ENCODE measurements at regions not wholly inside any gene's neighbourhood (a gene's known extent, or its start where the extent isn't known, plus 50 kb on each side); places are given as distances from the start of the nearest gene placed in this dataset.

DNA sequence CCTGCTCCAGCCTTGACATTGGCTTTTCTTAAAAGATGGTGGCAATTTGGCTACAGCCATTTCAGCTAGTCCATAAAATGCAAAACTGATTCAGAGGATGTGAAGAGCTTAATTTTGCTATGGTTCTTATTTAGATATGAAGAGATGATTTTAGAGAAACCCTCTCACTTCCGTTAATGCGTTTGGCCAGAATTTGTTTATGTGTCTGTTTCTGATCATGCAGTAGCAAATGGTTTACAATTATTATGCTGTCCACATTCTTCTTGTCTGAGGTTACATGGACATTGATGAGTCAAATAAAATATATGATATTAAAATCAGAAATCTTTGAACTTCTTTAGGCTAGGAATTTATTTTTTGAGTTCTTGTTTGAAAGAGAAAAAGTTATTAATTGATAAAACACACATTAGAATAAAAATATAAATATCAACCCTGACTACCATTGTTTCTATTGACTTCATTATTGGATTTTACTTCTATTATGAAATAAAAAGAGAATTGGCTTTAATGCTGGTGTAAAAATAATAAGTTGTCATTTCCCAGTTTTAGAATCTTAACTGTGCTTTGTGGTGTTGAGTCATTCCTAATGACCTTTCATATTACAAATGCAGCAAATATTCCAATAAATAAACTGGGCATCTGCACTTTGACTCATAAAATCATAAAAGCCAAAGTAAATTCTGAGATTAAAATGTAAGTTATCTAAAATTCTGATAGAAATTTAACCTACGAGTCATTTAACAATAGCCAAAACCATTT lies 1286.0 kb upstream of the GJE1 start:
- Histone ChIP-seq H3K36me3 (no peaks in the 10 kb centered on the region), H3K4me3 (no peak overlapping the region), H3K27me3 (ENCODE audit: low read depth) (no peaks in the 10 kb centered on the region), H3K9me3 (no peaks in the 10 kb centered on the region), H3K27ac (no peak overlapping the region), H3K4me1 (no peaks in the 10 kb centered on the region)
- ATAC-seq = no peak
- DNase-seq = no peak
- TF ChIP-seq, protein P1, sequence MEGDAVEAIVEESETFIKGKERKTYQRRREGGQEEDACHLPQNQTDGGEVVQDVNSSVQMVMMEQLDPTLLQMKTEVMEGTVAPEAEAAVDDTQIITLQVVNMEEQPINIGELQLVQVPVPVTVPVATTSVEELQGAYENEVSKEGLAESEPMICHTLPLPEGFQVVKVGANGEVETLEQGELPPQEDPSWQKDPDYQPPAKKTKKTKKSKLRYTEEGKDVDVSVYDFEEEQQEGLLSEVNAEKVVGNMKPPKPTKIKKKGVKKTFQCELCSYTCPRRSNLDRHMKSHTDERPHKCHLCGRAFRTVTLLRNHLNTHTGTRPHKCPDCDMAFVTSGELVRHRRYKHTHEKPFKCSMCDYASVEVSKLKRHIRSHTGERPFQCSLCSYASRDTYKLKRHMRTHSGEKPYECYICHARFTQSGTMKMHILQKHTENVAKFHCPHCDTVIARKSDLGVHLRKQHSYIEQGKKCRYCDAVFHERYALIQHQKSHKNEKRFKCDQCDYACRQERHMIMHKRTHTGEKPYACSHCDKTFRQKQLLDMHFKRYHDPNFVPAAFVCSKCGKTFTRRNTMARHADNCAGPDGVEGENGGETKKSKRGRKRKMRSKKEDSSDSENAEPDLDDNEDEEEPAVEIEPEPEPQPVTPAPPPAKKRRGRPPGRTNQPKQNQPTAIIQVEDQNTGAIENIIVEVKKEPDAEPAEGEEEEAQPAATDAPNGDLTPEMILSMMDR (IDR thresholded peaks at IDR 0.05) = no peak
- intact Hi-C loops (cut with DNase I) = no loop called here

DNA sequence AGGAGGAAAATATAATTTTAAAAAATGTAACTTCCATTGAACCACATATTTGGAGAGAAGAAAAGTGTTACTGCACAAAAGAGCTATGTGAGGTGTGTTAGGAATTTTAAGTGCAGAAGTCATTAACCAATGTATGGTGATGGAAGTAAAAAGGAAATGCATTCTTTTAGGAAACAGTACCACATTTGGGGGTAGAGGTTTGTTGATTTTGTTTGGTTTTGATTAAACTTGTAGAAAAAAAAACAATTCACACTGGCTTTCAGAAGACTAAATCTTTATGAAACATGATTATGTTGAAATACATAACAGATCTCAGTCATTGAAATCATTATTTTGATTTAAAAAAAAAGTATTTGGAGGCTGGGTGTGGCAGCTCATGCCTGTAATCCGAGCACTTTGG lies 1287.0 kb upstream of the GJE1 start:
- no peaks in the 10 kb centered on the region for H3K9me3 ChIP-seq
- H3K4me3 ChIP-seq = no peak overlapping the region
- DNase-seq (no peak), ATAC-seq (no peak)
- no peaks in the 10 kb centered on the region for H3K4me1 ChIP-seq
- H3K27me3 ChIP-seq (ENCODE audit: low read depth) = no peaks in the 10 kb centered on the region
- intact Hi-C loops (cut with DNase I) = no loop called here
- H3K36me3 ChIP-seq = no peaks in the 10 kb centered on the region
- no peak overlapping the region for H3K27ac ChIP-seq
- TF ChIP-seq, protein P1 (IDR thresholded peaks at IDR 0.05) = no peak

DNA sequence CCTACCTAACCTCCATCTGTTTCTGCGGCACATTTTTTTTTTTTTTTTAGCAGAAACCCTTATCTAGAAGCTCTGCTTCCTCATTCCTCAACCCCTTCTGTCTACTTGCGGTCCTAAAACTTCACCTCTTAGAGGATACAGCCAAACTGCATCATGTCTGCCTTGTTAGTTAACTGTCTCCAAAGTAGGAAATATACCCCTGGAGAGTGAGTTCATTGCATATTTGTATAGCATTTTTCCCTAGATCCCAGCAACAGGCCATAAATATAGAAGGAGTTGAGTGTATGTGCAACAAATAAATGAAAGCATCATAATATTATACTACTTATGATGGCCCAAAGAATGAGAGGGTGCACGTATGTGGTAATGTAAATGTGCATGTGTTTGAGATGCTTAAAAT lies 1288.6 kb upstream of the GJE1 start:
- Histone ChIP-seq H3K36me3 (no peaks in the 10 kb centered on the region), H3K27ac (no peak overlapping the region), H3K9me3 (no peaks in the 10 kb centered on the region), H3K27me3 (ENCODE audit: low read depth) (no peaks in the 10 kb centered on the region), H3K4me1 (no peaks in the 10 kb centered on the region), H3K4me3 (no peak overlapping the region)
- DNase-seq = no peak
- no peak for ATAC-seq
- intact Hi-C loops (cut with DNase I) = no loop called here
- TF ChIP-seq, protein P1 (IDR thresholded peaks at IDR 0.05) = no peak

DNA sequence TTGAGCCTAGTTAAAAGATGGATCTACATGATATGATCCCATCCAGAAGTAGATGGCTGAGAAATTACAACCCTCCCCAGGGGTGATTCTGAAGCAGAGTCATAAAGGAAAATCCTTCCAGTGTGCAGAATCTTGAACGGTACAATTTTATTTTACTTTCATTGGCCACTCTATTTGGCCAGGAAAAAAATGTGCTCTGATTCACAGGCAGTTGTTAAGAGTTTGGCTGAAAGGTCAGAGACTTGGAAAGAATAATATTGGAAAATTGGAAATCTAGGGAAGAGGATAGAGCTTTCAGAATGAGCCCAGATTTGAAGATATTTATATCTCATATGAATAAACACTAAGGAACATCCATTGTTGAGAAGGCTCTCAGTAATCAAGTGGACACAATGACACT lies 1299.3 kb upstream of the GJE1 start:
- intact Hi-C loops (cut with DNase I) = no loop called here
- no peak overlapping the region for H3K4me3 ChIP-seq
- DNase-seq = no peak
- TF ChIP-seq, protein P1 (IDR thresholded peaks at IDR 0.05) = no peak
- ATAC-seq = no peak
- no peaks in the 10 kb centered on the region for H3K4me1 ChIP-seq
- H3K27ac ChIP-seq = no peak overlapping the region
- H3K27me3 ChIP-seq (ENCODE audit: low read depth) = no peaks in the 10 kb centered on the region
- no peaks in the 10 kb centered on the region for H3K36me3 ChIP-seq
- H3K9me3 ChIP-seq = no peaks in the 10 kb centered on the region

DNA sequence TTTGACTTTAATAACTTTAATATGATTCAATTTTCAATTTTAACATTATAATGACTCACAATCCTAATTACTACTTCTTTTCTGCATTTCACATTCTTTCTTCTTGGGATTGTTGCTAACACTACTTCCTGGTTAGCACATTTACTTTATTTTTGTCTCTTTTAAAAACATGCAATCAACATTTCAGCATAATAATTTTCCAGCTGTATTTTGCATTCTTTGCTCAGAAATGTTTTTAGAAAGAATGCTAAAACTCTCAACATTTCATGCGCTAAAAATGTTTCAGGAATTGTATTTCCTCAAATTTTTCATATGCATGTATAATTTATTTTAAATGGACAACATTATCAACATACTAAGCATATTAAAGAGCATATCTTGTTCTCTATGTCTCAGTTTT lies 1302.1 kb upstream of the GJE1 start:
- no peak for ATAC-seq
- no peak overlapping the region for H3K4me3 ChIP-seq
- H3K4me1 ChIP-seq = no peaks in the 10 kb centered on the region
- no peak for DNase-seq
- TF ChIP-seq, protein P1 (IDR thresholded peaks at IDR 0.05) = no peak
- H3K27me3 ChIP-seq (ENCODE audit: low read depth) = no peaks in the 10 kb centered on the region
- no peaks in the 10 kb centered on the region for H3K36me3 ChIP-seq
- H3K9me3 ChIP-seq = no peaks in the 10 kb centered on the region
- no peak overlapping the region for H3K27ac ChIP-seq
- intact Hi-C loops (cut with DNase I) = no loop called here

Measured in lower lobe of right lung (tissue), 2 donors.